ENCODE measurements at regions not wholly inside any gene's neighbourhood (a gene's known extent, or its start where the extent isn't known, plus 50 kb on each side); places are given as distances from the start of the nearest gene placed in this dataset.

DNA sequence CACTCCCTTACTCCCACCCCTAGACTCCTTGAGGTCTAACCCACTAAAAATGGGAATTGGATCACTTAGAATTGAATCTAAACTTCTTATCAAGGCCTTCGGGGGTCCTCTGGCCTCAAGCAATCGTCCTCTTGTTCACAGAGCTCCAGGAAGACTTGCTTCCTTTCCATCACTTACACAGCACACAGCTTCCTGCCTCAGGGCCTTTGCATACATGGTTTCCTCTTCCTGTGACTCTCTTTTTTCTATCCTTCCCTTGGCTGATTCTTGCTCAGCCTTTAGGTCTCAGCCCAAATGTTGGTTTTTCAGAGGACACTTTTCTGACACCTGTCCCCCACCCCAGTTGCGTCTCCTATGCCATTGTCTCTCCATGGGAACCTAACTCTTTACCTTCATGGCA, 50.0 kb upstream of the ALDH1B1 start:
- no peaks in the 10 kb centered on the region for H4K20me1 ChIP-seq (ENCODE audit: insufficient read depth, low read length)
- no peak overlapping the region for H2AFZ ChIP-seq (ENCODE audit: low read length)
- H3K9ac ChIP-seq (ENCODE audit: low read length): no peak overlapping the region
- H3K36me3 ChIP-seq (ENCODE audit: insufficient read depth, low read length): no peaks in the 10 kb centered on the region
- no peaks in the 10 kb centered on the region for H3K9me2 ChIP-seq (ENCODE audit: low read depth, low read length)
- H3K27ac ChIP-seq (ENCODE audit: low read depth, low read length, poor library complexity, severe bottlenecking): no peak overlapping the region
- H3K79me2 ChIP-seq (ENCODE audit: insufficient read depth, low read length): no peaks in the 10 kb centered on the region
- no peaks in the 10 kb centered on the region for H3F3A ChIP-seq (ENCODE audit: insufficient read depth, low read length)
- no peaks in the 10 kb centered on the region for H3K27me3 ChIP-seq (ENCODE audit: insufficient read depth, low read length)
- no peaks in the 10 kb centered on the region for H3K9me3 ChIP-seq (ENCODE audit: low read length)
- H3K4me1 ChIP-seq (ENCODE audit: insufficient read depth, low read length, severe bottlenecking): no peaks in the 10 kb centered on the region
- no peak for TF ChIP-seq EZH2 (IDR thresholded peaks at IDR 0.05; ENCODE audit: borderline replicate concordance, low read length)
- TF ChIP-seq, protein P1, sequence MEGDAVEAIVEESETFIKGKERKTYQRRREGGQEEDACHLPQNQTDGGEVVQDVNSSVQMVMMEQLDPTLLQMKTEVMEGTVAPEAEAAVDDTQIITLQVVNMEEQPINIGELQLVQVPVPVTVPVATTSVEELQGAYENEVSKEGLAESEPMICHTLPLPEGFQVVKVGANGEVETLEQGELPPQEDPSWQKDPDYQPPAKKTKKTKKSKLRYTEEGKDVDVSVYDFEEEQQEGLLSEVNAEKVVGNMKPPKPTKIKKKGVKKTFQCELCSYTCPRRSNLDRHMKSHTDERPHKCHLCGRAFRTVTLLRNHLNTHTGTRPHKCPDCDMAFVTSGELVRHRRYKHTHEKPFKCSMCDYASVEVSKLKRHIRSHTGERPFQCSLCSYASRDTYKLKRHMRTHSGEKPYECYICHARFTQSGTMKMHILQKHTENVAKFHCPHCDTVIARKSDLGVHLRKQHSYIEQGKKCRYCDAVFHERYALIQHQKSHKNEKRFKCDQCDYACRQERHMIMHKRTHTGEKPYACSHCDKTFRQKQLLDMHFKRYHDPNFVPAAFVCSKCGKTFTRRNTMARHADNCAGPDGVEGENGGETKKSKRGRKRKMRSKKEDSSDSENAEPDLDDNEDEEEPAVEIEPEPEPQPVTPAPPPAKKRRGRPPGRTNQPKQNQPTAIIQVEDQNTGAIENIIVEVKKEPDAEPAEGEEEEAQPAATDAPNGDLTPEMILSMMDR (IDR thresholded peaks at IDR 0.05; ENCODE audit: low read length): no peak
- no peak overlapping the region for H3K4me2 ChIP-seq (ENCODE audit: low read length)
- H3K4me3 ChIP-seq (ENCODE audit: low read depth, low read length, poor library complexity, severe bottlenecking): no peak overlapping the region

DNA sequence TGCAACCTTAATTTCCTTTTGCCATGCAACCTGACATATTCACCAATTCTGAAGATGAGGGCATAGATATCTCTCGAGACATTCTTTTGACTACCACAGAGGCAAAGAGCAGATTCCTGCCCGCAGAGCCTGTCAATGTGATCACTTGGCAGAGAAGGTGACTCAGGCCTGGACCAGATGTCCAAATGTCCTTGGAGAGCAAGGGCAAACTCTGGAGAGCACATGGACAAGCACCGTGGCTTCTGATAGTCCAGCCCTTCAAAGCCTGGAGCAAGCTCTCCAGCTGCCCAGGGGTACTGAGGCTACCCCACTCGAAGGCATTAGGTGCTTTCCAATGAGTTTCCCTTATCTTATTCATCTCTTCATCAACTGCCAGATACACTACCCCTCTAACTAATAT, 50.4 kb upstream of the ALDH1B1 start:
- Histone ChIP-seq H3K4me3 (ENCODE audit: low read depth, low read length, poor library complexity, severe bottlenecking) (no peak overlapping the region), H3K27me3 (ENCODE audit: insufficient read depth, low read length) (no peaks in the 10 kb centered on the region), H3K27ac (ENCODE audit: low read depth, low read length, poor library complexity, severe bottlenecking) (no peak overlapping the region), H3K9ac (ENCODE audit: low read length) (no peak overlapping the region), H4K20me1 (ENCODE audit: insufficient read depth, low read length) (no peaks in the 10 kb centered on the region), H3K9me2 (ENCODE audit: low read depth, low read length) (no peaks in the 10 kb centered on the region), H3F3A (ENCODE audit: insufficient read depth, low read length) (no peaks in the 10 kb centered on the region), H3K4me1 (ENCODE audit: insufficient read depth, low read length, severe bottlenecking) (no peaks in the 10 kb centered on the region), H3K79me2 (ENCODE audit: insufficient read depth, low read length) (no peaks in the 10 kb centered on the region), H2AFZ (ENCODE audit: low read length) (no peak overlapping the region), H3K36me3 (ENCODE audit: insufficient read depth, low read length) (no peaks in the 10 kb centered on the region), H3K9me3 (ENCODE audit: low read length) (no peaks in the 10 kb centered on the region), H3K4me2 (ENCODE audit: low read length) (no peak overlapping the region)
- TF ChIP-seq, protein P1 (IDR thresholded peaks at IDR 0.05; ENCODE audit: low read length): no peak
- TF ChIP-seq EZH2 (IDR thresholded peaks at IDR 0.05; ENCODE audit: borderline replicate concordance, low read length): no peak

DNA sequence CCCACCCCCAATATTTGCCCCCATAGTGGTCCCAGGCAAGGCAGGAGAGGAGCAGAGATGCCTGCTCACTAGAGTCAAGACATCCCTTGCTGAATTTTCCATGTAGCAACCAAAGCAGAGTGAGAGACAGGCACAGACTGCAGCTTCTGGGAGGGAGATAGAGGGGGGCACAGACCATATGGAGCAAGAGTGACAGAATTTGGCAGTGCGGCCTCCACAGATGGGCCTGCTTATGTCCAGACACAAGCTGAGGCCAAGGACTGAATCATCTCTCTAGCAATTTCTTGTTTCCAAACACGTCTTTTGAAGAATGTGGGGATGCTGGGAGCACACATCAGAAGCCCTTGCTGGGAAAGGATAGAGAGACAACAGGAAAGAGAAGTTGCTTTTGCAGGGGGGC, 53.0 kb upstream of the ALDH1B1 start:
- no peak overlapping the region for H3K9ac ChIP-seq (ENCODE audit: low read length)
- TF ChIP-seq EZH2 (IDR thresholded peaks at IDR 0.05; ENCODE audit: borderline replicate concordance, low read length): no peak
- TF ChIP-seq, protein P1 (IDR thresholded peaks at IDR 0.05; ENCODE audit: low read length): no peak
- no peak overlapping the region for H3K27ac ChIP-seq (ENCODE audit: low read depth, low read length, poor library complexity, severe bottlenecking)
- no peaks in the 10 kb centered on the region for H3K4me1 ChIP-seq (ENCODE audit: insufficient read depth, low read length, severe bottlenecking)
- H2AFZ ChIP-seq (ENCODE audit: low read length): no peak overlapping the region
- no peaks in the 10 kb centered on the region for H3F3A ChIP-seq (ENCODE audit: insufficient read depth, low read length)
- H3K27me3 ChIP-seq (ENCODE audit: insufficient read depth, low read length): no peaks in the 10 kb centered on the region
- H3K9me2 ChIP-seq (ENCODE audit: low read depth, low read length): no peaks in the 10 kb centered on the region
- H3K4me2 ChIP-seq (ENCODE audit: low read length): no peak overlapping the region
- H3K9me3 ChIP-seq (ENCODE audit: low read length): no peaks in the 10 kb centered on the region
- H3K36me3 ChIP-seq (ENCODE audit: insufficient read depth, low read length): no peaks in the 10 kb centered on the region
- H4K20me1 ChIP-seq (ENCODE audit: insufficient read depth, low read length): no peaks in the 10 kb centered on the region
- H3K79me2 ChIP-seq (ENCODE audit: insufficient read depth, low read length): no peaks in the 10 kb centered on the region
- H3K4me3 ChIP-seq (ENCODE audit: low read depth, low read length, poor library complexity, severe bottlenecking): no peak overlapping the region

Measured in OCI-LY1 (cell line).